DOHH2 (cell line): ENCODE measurements at regions not wholly inside any gene's neighbourhood (a gene's known extent, or its start where the extent isn't known, plus 50 kb on each side); places are given as distances from the start of the nearest gene placed in this dataset.

Experiments
- H3F3A ChIP-seq: fragments of 200-600 bp; sonication (generic), shearing (Covaris generic); 2 replicates; pipeline ENCODE4 v1.6.0; 2016; ENCODE audit warnings: antibody characterized with exemption, mild to moderate bottlenecking; ENCODE audit not compliant: control insufficient read depth, insufficient read depth
- H3K27ac ChIP-seq: fragments of 200-600 bp; sonication (generic); 2 replicates; pipeline ENCODE4 v1.5.1; 2014; ENCODE audit warnings: low read depth, mild to moderate bottlenecking, low read length, moderate library complexity
- H3K27me3 ChIP-seq: fragments of 200-600 bp; sonication (generic); 2 replicates; pipeline ENCODE4 v1.6.1; 2014; ENCODE audit warnings: mild to moderate bottlenecking, low read length, mixed read lengths; ENCODE audit not compliant: control insufficient read depth
- H3K36me3 ChIP-seq: fragments of 200-600 bp; sonication (generic); 2 replicates; pipeline ENCODE4 v1.6.1; 2014; ENCODE audit warnings: mild to moderate bottlenecking, low read length, moderate library complexity, mixed read lengths; ENCODE audit not compliant: control insufficient read depth
- H3K4me1 ChIP-seq: fragments of 200-600 bp; sonication (generic); 2 replicates; pipeline ENCODE4 v1.6.1; 2014; ENCODE audit warnings: mild to moderate bottlenecking, low read length, mixed read lengths; ENCODE audit not compliant: control insufficient read depth
- H3K4me2 ChIP-seq: fragments of 200-600 bp; sonication (generic); 2 replicates; pipeline ENCODE4 v1.6.0; 2014; ENCODE audit warnings: mild to moderate bottlenecking, low read length, moderate library complexity
- H3K4me3 ChIP-seq: fragments of 200-600 bp; sonication (generic); 2 replicates; pipeline ENCODE4 v1.5.1; 2014; ENCODE audit warnings: mild to moderate bottlenecking, low read length, mixed read lengths
- H3K79me2 ChIP-seq: fragments of 200-600 bp; sonication (generic); 2 replicates; pipeline ENCODE4 v1.6.1; 2014; ENCODE audit warnings: mild to moderate bottlenecking, low read length, mixed read lengths; ENCODE audit not compliant: control insufficient read depth
- H3K9me2 ChIP-seq: fragments of 200-600 bp; sonication (generic); replicated peaks from 2 replicates; pipeline ENCODE4 v1.6.1; 2014; ENCODE audit warnings: mild to moderate bottlenecking, low read length, mixed read lengths; ENCODE audit not compliant: control insufficient read depth
- H3K9me3 ChIP-seq: fragments of 200-600 bp; sonication (generic); 2 replicates; pipeline ENCODE4 v1.6.1; 2014; ENCODE audit warnings: antibody characterized with exemption, low read length, mixed read lengths; ENCODE audit not compliant: control insufficient read depth, insufficient read depth
- H4K20me1 ChIP-seq: fragments of 200-600 bp; sonication (generic); 2 replicates; pipeline ENCODE4 v1.6.0; 2014; ENCODE audit warnings: low read depth, mild to moderate bottlenecking, antibody characterized with exemption, low read length, moderate library complexity; ENCODE audit not compliant: control insufficient read depth, insufficient read depth
- EZH2phosphoT487 ChIP-seq: fragments of 200-600 bp; sonication (generic); IDR thresholded peaks from 2 replicates; pipeline ENCODE4 v1.6.1; 2017; ENCODE audit warnings: borderline replicate concordance, mild to moderate bottlenecking, antibody characterized with exemption, low read length, moderate library complexity, mixed read lengths
- TF ChIP-seq, protein P1 (sequence below): fragments of 200-600 bp; sonication (generic); IDR thresholded peaks from one replicate; pipeline ENCODE4 v1.5.1; 2014; ENCODE audit warnings: antibody characterized with exemption, mild to moderate bottlenecking, low read depth, low read length; ENCODE audit not compliant: poor library complexity, severe bottlenecking

DNA sequence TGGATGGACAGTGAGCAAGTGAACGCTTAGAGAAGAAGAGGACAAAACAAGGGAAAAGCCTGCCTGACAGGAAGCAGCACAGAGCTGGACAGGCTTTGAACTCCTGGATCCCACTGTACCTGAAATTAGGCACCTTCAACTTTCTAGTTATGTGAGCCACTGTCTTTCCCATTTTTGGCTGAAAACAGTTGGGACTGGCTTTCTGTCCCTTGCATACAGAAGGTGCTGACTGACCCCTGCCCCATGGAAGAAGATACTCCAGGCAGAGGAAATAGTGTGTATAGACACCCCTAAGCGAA lies 122.8 kb downstream of the CEBPB start:
- Histone ChIP-seq H4K20me1 (no peaks in the 10 kb centered on the region), H3K4me3 (no peak overlapping the region), H3K9me2 (no peaks in the 10 kb centered on the region), H3K79me2 (no peaks in the 10 kb centered on the region), H3K9me3 (no peaks in the 10 kb centered on the region), H3F3A (no peaks in the 10 kb centered on the region), H3K36me3 (no peaks in the 10 kb centered on the region), H3K4me1 (peaks cover 3% of the 10 kb centered on the region), H3K4me2 (no peak overlapping the region), H3K27ac (no peak overlapping the region), H3K27me3 (peaks cover 23% of the 10 kb centered on the region)
- TF ChIP-seq EZH2phosphoT487, result no peak
- TF ChIP-seq, protein P1, sequence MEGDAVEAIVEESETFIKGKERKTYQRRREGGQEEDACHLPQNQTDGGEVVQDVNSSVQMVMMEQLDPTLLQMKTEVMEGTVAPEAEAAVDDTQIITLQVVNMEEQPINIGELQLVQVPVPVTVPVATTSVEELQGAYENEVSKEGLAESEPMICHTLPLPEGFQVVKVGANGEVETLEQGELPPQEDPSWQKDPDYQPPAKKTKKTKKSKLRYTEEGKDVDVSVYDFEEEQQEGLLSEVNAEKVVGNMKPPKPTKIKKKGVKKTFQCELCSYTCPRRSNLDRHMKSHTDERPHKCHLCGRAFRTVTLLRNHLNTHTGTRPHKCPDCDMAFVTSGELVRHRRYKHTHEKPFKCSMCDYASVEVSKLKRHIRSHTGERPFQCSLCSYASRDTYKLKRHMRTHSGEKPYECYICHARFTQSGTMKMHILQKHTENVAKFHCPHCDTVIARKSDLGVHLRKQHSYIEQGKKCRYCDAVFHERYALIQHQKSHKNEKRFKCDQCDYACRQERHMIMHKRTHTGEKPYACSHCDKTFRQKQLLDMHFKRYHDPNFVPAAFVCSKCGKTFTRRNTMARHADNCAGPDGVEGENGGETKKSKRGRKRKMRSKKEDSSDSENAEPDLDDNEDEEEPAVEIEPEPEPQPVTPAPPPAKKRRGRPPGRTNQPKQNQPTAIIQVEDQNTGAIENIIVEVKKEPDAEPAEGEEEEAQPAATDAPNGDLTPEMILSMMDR, result no peak

DNA sequence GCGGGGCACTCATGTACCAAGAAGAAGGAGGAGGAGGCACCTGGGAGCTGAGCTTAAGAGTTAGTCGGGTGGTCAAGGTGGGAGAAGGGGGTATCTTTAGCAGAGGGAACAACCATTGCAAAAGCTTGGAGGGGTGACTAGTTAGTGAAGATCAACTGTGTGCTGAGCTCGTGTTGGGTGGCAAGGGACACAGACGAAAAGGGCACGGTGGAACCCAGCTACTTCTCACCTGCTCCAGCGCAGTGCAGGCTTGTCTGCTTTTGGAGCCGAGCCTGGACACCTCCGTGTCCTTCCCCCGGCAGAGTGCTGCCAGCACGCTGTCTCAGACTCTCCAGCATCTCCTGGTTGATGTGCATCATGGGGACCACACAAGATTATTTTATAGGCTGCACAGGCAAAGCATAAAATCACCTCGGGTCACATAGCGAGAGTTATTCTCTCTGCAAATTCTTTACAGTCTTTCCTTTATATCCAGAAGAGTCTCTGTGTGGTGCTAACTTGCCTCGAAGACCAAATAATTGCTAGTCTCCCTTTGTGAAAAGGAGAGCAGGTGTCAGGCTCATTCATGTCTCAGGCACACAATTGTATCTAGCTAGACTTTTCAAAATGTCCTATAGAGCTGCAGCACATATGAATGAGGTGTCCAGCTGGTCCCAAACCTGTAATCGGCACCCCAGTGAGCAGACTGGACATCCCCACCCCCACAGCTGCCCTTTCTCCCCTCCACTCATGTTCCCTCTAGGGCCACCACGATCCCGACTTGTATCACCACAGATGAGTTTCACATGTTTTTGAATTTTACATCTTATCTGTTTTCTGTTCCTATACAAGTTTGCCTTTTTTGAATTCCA lies 123.4 kb downstream of the CEBPB start:
- H3K27me3 ChIP-seq, result peaks cover 26% of the 10 kb centered on the region
- no peak overlapping the region for H3K4me3 ChIP-seq
- no peaks in the 10 kb centered on the region for H3K79me2 ChIP-seq
- H3K4me2 ChIP-seq, result no peak overlapping the region
- no peaks in the 10 kb centered on the region for H4K20me1 ChIP-seq
- H3K27ac ChIP-seq, result no peak overlapping the region
- no peaks in the 10 kb centered on the region for H3K36me3 ChIP-seq
- no peaks in the 10 kb centered on the region for H3K4me1 ChIP-seq
- no peaks in the 10 kb centered on the region for H3K9me2 ChIP-seq
- no peaks in the 10 kb centered on the region for H3F3A ChIP-seq
- TF ChIP-seq, protein P1, result no peak
- TF ChIP-seq EZH2phosphoT487, result no peak
- H3K9me3 ChIP-seq, result no peaks in the 10 kb centered on the region

DNA sequence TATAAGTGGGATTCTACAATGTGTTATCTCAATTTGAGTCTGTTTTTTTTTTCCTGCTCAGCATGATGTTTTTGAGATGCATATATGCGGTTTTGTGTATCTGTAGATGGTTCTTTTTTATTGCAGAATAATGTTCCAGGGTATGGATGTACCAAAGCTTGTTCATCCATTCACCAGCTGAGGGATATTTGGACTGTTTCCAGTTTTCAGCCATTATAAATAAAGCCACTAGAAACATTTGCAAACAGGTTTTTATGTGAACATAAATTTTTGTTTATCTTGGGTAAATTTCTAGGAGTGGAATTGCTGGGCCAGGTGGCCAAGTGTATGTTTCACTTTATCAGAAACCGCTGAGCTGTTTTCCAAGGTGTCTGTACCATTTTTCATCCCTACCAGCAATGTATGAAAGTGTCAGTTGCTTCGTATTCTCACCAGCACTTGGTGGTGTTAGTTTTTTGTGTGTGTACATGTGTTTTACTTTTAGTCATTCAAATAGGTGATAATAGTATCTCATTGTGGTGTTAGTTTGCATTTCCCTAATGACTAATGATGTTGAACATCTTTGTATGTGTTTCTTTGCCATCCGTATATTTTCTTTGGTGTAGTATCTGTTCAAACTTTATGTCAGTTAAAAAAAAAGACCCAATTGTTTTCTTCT lies 124.2 kb downstream of the CEBPB start:
- Histone ChIP-seq H3K9me3 (no peaks in the 10 kb centered on the region), H3K27me3 (peaks cover 26% of the 10 kb centered on the region), H3K27ac (no peak overlapping the region), H4K20me1 (no peaks in the 10 kb centered on the region), H3K9me2 (no peaks in the 10 kb centered on the region), H3K4me1 (no peaks in the 10 kb centered on the region), H3K4me3 (no peak overlapping the region), H3K4me2 (no peak overlapping the region), H3K36me3 (no peaks in the 10 kb centered on the region), H3F3A (no peaks in the 10 kb centered on the region), H3K79me2 (no peaks in the 10 kb centered on the region)
- TF ChIP-seq, protein P1, result no peak
- TF ChIP-seq EZH2phosphoT487, result no peak
